ENCODE measurements at regions not wholly inside any gene's neighbourhood (a gene's known extent, or its start where the extent isn't known, plus 50 kb on each side); places are given as distances from the start of the nearest gene placed in this dataset.

DNA sequence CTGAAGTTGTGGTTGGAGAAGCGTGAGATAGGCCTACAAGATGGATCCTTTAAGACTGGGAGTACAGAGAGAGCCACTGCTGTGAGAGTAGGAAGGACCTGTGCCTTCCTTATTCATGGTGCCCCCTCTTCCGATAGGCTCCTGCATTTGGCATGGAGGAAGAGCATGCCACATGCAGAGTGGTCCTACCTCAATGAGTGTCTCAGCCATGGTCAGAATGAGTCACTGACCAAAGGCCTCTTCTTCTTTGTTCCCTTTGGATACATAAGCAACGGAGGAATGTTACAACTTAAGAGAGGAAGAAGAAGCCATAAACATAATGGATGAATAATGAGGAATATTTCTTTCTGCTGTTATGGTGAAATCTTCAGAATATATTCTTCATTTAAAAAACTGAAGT is 681.2 kb upstream of the GRM7 start:
- Mint-ChIP-seq H3K4me3 (ENCODE audit: low read depth) (no peak overlapping the region), H3K27ac (no peak overlapping the region), H3K9me3 (ENCODE audit: low read depth) (no peaks in the 10 kb centered on the region), H3K4me1 (ENCODE audit: low read depth) (peaks cover 3% of the 10 kb centered on the region), H3K36me3 (ENCODE audit: insufficient read depth) (no peaks in the 10 kb centered on the region), H3K27me3 (no peaks in the 10 kb centered on the region)
- no peak for DNase-seq (ENCODE audit: low spot score, unreplicated experiment)
- TF ChIP-seq, protein P1, sequence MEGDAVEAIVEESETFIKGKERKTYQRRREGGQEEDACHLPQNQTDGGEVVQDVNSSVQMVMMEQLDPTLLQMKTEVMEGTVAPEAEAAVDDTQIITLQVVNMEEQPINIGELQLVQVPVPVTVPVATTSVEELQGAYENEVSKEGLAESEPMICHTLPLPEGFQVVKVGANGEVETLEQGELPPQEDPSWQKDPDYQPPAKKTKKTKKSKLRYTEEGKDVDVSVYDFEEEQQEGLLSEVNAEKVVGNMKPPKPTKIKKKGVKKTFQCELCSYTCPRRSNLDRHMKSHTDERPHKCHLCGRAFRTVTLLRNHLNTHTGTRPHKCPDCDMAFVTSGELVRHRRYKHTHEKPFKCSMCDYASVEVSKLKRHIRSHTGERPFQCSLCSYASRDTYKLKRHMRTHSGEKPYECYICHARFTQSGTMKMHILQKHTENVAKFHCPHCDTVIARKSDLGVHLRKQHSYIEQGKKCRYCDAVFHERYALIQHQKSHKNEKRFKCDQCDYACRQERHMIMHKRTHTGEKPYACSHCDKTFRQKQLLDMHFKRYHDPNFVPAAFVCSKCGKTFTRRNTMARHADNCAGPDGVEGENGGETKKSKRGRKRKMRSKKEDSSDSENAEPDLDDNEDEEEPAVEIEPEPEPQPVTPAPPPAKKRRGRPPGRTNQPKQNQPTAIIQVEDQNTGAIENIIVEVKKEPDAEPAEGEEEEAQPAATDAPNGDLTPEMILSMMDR (IDR thresholded peaks at IDR 0.05; ENCODE audit: unreplicated experiment), result no peak

DNA sequence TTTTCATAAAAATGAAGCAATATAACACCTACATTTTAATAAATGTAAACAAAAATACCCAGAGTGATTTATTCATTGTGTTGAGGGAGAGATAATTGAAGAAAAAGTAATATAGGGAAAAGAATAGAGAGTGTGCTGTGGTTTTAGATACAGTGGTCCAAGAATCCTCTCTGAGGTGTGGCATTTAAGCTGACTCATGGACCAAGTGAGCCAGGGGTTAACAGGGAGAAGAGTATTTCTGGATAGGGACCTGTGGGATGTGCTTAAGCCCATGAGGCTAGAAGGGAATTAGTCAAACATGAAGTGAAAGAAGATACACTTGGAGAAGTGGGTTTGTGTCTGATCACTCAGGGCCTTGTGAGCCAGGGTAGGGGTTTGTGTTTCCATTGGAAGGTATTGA is 680.7 kb upstream of the GRM7 start:
- H3K27me3 Mint-ChIP-seq, result no peaks in the 10 kb centered on the region
- H3K27ac Mint-ChIP-seq, result no peak overlapping the region
- TF ChIP-seq, protein P1 (IDR thresholded peaks at IDR 0.05; ENCODE audit: unreplicated experiment), result no peak
- H3K9me3 Mint-ChIP-seq (ENCODE audit: low read depth), result no peaks in the 10 kb centered on the region
- H3K4me1 Mint-ChIP-seq (ENCODE audit: low read depth), result peaks cover 3% of the 10 kb centered on the region
- DNase-seq (ENCODE audit: low spot score, unreplicated experiment), result no peak
- no peak overlapping the region for H3K4me3 Mint-ChIP-seq (ENCODE audit: low read depth)
- H3K36me3 Mint-ChIP-seq (ENCODE audit: insufficient read depth), result no peaks in the 10 kb centered on the region

DNA sequence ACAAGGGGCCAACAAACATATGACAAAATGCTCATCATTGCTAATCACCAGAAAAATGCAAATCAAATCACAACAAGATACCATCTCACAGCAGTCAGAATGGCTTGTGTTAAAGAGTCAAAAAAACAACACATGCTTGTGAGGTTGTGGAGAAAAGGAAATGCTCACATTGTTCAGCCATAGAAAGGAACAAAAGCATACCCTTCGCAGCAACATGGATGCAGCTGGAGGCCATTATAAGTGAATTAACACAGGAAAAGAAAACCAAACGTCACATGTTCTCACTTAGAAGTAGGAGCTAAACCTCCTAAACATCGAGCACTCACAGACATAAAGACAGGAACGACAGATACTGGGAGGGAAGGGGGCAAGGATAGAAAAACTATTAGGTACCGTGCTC is 678.4 kb upstream of the GRM7 start:
- Mint-ChIP-seq H3K4me3 (ENCODE audit: low read depth) (no peak overlapping the region), H3K9me3 (ENCODE audit: low read depth) (no peaks in the 10 kb centered on the region), H3K4me1 (ENCODE audit: low read depth) (peaks cover 3% of the 10 kb centered on the region), H3K27ac (no peak overlapping the region), H3K36me3 (ENCODE audit: insufficient read depth) (no peaks in the 10 kb centered on the region), H3K27me3 (no peaks in the 10 kb centered on the region)
- DNase-seq (ENCODE audit: low spot score, unreplicated experiment), result no peak
- TF ChIP-seq, protein P1 (IDR thresholded peaks at IDR 0.05; ENCODE audit: unreplicated experiment), result no peak

DNA sequence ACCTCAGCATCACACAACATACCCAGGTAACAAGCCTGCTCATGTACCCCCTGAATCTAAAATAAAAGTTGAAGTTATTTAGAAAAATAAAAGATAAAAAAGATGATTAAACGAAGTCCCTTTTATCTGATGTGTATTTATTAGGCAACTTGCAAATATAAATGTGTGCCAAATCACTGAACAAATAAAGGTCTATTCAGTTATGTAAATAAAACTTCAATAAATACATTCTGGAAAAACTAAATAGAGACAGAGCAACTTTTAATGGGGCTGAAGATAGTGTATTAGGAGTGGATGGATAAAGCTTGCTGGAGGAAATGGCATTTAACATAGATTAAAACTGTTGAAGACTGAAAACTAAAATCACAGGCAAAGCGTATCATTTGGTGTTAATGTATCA is 678.0 kb upstream of the GRM7 start:
- no peak overlapping the region for H3K4me3 Mint-ChIP-seq (ENCODE audit: low read depth)

DNA sequence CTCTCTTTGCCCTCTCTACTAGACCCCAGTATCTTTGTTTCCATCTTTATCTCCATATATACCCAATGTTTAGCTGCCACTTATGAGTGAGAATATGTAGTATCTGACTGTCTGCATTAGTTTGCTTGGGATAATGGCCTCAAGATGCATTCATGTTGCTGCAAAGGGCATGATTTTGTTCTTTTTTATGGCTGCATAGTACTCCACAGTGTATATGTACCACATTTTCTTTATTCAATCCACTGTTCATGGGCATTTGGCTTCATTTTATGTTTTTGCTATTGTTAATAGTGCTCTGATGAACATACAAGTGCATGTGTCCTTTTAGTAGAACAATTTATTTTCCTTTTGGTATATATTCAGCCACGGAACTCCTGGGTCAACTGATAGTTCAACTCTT is 671.5 kb upstream of the GRM7 start:
- TF ChIP-seq, protein P1 (IDR thresholded peaks at IDR 0.05; ENCODE audit: unreplicated experiment), result no peak
- Mint-ChIP-seq H3K27me3 (no peaks in the 10 kb centered on the region), H3K4me1 (ENCODE audit: low read depth) (no peaks in the 10 kb centered on the region), H3K36me3 (ENCODE audit: insufficient read depth) (no peaks in the 10 kb centered on the region), H3K9me3 (ENCODE audit: low read depth) (peaks cover 13% of the 10 kb centered on the region), H3K4me3 (ENCODE audit: low read depth) (no peak overlapping the region), H3K27ac (no peak overlapping the region)
- no peak for DNase-seq (ENCODE audit: low spot score, unreplicated experiment)

More for the DNA sequence above, 678.0 kb upstream of the GRM7 start:
- DNase-seq (ENCODE audit: low spot score, unreplicated experiment), result no peak
- TF ChIP-seq, protein P1 (IDR thresholded peaks at IDR 0.05; ENCODE audit: unreplicated experiment), result no peak
- Mint-ChIP-seq H3K27ac (no peak overlapping the region), H3K4me1 (ENCODE audit: low read depth) (peaks cover 3% of the 10 kb centered on the region), H3K27me3 (no peaks in the 10 kb centered on the region), H3K9me3 (ENCODE audit: low read depth) (no peaks in the 10 kb centered on the region), H3K36me3 (ENCODE audit: insufficient read depth) (no peaks in the 10 kb centered on the region)
